Activated CD4-positive, CD25-positive, alpha-beta regulatory T cell treated with anti-CD3 and anti-CD28 coated beads, Interleukin-2, amount 50 U/mL, for 24 hours (primary cell): ENCODE measurements at regions not wholly inside any gene's neighbourhood (a gene's known extent, or its start where the extent isn't known, plus 50 kb on each side); places are given as distances from the start of the nearest gene placed in this dataset.

ENCODE experiments used
- ATAC-seq, 2 donors: fragments of 150-1000 bp; cut with Tn5 transposase; one replicate each; pipeline ENCODE4 v1.10.0; 2021; ENCODE audit warnings: mild to moderate bottlenecking in 1 of 2, moderate library complexity in 1 of 2

DNA sequence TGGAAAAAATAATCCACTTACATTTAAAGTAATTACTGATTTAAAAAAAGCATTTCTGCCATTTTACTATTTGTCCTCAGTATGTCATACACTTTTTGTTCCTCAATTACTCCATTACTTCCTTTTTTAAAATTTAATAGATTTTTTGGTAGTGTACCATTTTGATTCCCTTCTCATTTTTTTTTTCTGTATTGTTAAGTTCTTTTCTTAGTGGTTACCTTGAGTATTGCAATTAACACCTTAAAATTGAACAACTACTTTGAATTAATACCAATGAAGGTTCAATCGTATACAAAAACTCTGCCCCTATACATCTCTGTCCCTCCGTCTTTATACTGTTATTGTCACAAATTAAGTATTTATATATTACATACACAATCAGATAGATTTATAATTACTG is 240.6 kb upstream of the LMCD1 start:
- ATAC-seq: no peak

- no peak for ATAC-seq
Observed at GRCh38 chr3:8266730-8267131, 234.9 kb upstream of the LMCD1 start.

- no peak for ATAC-seq
Observed at GRCh38 chr3:8273479-8273878, 228.1 kb upstream of the LMCD1 start.

- ATAC-seq: no peak
Observed at GRCh38 chr3:8276056-8276455, 225.6 kb upstream of the LMCD1 start.

- no peak for ATAC-seq
Observed at GRCh38 chr3:8276506-8276905, 225.1 kb upstream of the LMCD1 start.

DNA sequence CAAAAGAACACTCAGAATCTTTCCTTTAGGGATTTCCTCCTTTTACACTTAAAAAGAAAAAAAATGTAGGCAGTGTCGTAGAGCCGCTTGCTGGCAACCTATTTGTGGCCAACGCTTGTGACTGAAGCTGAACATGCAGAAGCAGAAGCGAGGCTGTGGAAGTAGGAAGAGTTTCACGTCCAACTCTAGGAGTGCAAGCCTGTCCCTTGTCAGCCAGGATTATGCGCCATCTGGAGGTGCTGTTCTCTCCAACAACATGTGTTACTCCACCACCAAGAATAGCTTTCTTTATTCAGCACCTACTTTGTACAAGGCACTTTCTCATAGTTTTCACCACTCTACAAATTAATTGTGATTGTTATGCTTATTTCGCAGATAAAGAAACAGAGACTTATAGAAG is 223.2 kb upstream of the LMCD1 start:
- no peak for ATAC-seq

DNA sequence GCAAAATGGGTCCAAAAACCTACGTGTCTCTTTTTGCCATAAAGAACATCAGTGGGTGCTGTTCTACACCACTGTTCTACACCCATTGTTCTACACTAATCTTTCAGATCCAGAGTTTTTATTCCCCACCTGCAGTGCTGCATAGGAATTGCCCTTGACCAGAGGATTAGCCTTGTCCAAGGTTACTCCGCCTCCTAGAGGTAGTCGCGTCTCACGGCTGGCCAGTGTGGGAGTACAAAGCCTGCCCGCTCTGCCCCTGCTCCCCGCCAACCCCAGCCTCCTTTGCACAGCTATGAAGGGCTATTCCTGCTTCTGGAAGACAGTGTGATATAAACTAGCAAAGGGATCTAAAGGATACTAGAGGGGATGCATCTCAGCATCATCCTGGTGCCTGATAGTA is 222.1 kb upstream of the LMCD1 start:
- no peak for ATAC-seq

- ATAC-seq: no peak
Observed at GRCh38 chr3:8279886-8280550, 221.6 kb upstream of the LMCD1 start.

GRCh38 chr3:8282541-8283165 is 219.0 kb upstream of the LMCD1 start:
- no peak for ATAC-seq

DNA sequence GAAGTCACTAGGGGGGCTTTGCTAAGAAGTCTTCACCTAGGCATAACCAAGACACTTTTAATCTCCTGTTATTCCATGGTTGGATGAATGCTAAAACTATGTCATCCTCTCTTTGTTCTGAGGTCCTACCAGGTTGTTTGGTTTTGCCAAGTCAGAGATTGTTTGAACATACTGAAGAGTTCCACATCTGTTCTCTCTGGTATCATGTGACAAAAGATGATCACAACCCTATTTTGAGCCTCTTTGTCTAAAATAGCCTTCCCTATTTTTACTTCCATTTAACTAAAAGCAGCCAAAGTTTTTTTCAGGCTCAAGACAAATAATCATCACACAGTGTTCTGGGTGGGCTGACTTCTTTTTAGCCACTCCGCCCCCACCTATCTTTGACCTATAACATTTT is 218.4 kb upstream of the LMCD1 start:
- ATAC-seq: no peak

- ATAC-seq: no peak
Observed at GRCh38 chr3:8286086-8286485, 215.5 kb upstream of the LMCD1 start.

GRCh38 chr3:8286749-8287148 is 214.9 kb upstream of the LMCD1 start:
- ATAC-seq: no peak

- ATAC-seq: no peak
Observed at GRCh38 chr3:8290611-8291010, 211.0 kb upstream of the LMCD1 start.

- ATAC-seq: no peak
Observed at GRCh38 chr3:8296461-8296860, 205.2 kb upstream of the LMCD1 start.

DNA sequence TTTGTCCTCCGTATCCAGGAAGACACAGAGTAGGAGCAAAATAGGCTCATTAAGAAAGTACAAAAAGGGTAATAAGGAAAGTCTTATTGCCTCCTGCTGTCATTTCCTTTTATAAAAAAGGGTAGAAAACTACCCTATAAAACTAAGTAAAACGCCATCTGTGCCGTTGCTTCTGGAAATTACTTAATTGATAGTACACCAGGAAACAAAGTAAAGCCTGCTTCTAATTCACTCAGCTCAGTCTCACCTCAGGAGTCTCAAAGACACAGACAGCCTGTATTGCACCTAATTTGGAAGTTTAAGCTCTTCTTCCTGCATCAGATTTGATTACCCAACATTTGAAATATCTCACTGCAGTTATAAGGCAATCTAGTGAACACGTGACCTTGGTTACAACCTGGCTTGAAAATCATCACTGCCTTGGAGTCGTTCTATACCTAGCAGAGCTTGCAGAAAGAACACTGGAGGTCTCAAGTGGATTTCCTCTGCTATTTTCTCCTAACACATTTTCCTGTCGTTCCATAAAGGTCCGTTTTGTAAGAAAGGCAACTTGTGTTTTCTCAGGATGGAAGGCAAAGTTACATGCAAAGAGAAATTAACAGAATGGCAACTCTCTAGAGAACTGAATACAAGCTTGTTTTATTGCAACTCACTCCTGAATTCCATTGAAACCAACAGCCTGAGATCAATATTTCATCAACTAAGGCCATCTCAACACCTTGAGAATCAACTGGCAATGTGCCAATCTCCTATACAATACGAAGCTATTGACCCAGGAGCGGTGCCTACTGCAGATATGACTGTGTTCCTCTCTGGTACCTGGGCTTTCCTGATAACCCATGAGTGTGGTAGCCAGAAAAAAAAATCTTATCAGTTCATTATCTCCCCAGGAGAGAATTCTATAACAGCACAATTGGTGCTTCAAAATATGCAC is 203.3 kb upstream of the LMCD1 start:
- no peak for ATAC-seq

GRCh38 chr3:8301977-8302735 is 199.5 kb upstream of the LMCD1 start:
- ATAC-seq: no peak

DNA sequence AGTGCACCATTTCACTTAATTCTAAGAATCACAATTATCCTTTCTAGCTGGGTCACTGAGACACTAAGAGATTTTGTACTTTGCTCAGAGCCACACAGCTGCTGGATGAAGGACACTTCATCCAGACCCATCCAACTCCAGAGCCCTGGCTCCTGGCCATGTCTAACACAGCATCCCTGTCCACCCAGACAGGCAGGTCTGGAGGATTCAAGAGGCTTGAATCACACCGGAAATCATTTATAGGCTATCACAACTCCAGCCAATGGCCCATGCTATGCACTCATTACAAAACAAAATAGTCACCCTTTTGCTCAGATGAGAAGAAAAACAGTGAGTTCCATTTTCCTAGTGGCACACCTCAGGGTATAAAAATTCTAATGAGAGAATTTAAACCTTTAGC is 198.2 kb upstream of the LMCD1 start:
- no peak for ATAC-seq

DNA sequence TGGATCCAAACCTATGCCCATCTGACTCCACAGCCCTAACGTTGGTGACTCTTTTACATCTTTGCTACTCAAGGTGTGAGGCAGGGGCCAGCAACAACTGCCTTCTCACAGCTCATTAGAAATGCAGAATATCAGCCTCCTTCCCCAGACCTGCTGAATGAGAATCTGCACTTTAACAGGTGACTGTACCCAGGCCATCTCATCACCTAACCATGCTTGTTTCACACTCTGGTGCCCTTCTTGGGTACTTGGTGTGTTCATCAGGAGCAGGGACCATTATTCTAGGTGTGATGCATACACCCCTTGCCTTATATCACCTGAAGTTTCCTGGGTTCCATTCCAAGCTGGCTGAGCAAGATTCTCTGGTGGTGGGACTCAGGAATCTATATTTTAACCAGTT is 196.3 kb upstream of the LMCD1 start:
- no peak for ATAC-seq

- no peak for ATAC-seq
Observed at GRCh38 chr3:8307545-8308110, 194.0 kb upstream of the LMCD1 start.

DNA sequence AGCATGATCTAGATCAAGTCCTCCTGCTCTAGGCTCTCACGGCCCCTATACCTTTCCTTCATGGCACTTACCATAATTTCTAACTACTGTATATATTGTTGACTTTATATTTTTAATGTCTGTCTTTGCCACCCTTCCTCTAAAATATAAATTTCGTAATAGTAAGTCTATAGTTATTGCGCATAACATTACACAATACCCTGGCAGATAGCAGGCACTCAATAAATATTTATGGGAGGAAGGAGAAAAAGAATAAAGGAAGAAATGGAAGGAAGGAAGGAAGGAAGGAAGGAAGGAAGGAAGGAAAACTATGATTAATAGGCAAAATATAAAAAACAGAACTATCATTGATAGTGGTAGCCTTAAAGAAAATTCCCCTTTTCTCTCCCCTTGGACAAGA is 190.3 kb upstream of the LMCD1 start:
- no peak for ATAC-seq

- ATAC-seq: no peak
Observed at GRCh38 chr3:8312685-8313084, 188.9 kb upstream of the LMCD1 start.

DNA sequence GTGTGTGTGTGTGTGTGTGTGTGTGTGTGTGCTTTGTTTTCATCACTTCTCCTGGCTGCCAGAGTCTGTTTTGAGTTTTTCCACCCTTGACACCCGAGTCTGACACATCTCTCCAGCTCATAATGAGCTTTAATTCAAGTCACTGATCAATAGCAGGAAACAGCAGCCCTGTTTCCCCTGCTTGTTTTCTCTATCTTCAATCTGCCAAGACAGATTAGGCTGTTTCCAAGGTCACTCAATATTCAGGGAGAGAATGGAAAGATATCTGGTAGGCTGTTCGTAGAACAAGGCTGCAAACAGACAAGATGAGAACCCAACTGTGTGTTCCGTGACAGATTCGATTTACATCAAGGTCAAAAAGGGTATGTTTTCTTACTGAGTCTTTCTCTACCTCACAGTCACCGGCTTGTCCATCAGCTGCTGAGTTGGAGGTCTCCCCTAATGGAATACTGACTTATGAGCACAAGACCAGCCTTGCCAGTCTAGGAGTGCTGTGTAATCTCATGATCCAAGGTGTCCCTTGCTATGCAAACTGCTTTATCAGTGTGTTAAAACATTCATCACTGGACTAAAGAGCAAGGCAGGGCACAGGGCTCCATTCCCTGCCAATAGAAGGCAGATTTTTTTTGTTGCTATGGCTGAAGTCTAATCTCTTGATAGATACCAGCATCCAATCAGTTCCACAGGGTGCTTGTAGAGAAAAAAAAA is 187.9 kb upstream of the LMCD1 start:
- ATAC-seq: no peak
